ENCODE measurements at regions not wholly inside any gene's neighbourhood (a gene's known extent, or its start where the extent isn't known, plus 50 kb on each side); places are given as distances from the start of the nearest gene placed in this dataset.
A peak's percentile ranks its signal among the peaks of the same experiment; 100 is the strongest.
"Not testable (repeated sequence)": the region's sequence is repeated elsewhere in the genome, so short reads cannot be mapped to it uniquely, and the experiment has no call there.

GRCh38 chr9:31326883-31327282 lies 1057.6 kb upstream of the ACO1 start:
- not testable (repeated sequence) for DNase-seq

- no peak for DNase-seq
Measured at GRCh38 chr9:31334837-31335528, 1049.5 kb upstream of the ACO1 start.

- DNase-seq = no peak
Measured at GRCh38 chr9:31335529-31336234, 1048.8 kb upstream of the ACO1 start.

- no peak for DNase-seq
Measured at GRCh38 chr9:31336386-31336785, 1048.1 kb upstream of the ACO1 start.

GRCh38 chr9:31336841-31337240 lies 1047.6 kb upstream of the ACO1 start:
- peak in 1 of 2 experiments; percentile 32 for DNase-seq

- no peak for DNase-seq
Measured at GRCh38 chr9:31347082-31347617, 1037.3 kb upstream of the ACO1 start.

- DNase-seq = no peak
Measured at GRCh38 chr9:31355159-31355882, 1029.1 kb upstream of the ACO1 start.

GRCh38 chr9:31355965-31356364 lies 1028.5 kb upstream of the ACO1 start:
- peak in 1 of 2 experiments; percentile 28 for DNase-seq

- no peak for DNase-seq
Measured at GRCh38 chr9:31359071-31359470, 1025.4 kb upstream of the ACO1 start.

- DNase-seq = no peak
Measured at GRCh38 chr9:31364171-31364570, 1020.3 kb upstream of the ACO1 start.

GRCh38 chr9:31372799-31373587 lies 1011.5 kb upstream of the ACO1 start:
- no peak for DNase-seq

- no peak for DNase-seq
Measured at GRCh38 chr9:31377358-31377757, 1007.1 kb upstream of the ACO1 start.

GRCh38 chr9:31388660-31389059 lies 995.8 kb upstream of the ACO1 start:
- DNase-seq = no peak

GRCh38 chr9:31389075-31389474 lies 995.4 kb upstream of the ACO1 start:
- DNase-seq = no peak

- DNase-seq = no peak
Measured at GRCh38 chr9:31390403-31391025, 993.9 kb upstream of the ACO1 start.

- no peak for DNase-seq
Measured at GRCh38 chr9:31393240-31393639, 991.2 kb upstream of the ACO1 start.

GRCh38 chr9:31394015-31394473 lies 990.4 kb upstream of the ACO1 start:
- peak; percentile 89 to 98 for DNase-seq

GRCh38 chr9:31412081-31412480 lies 972.4 kb upstream of the ACO1 start:
- DNase-seq = no peak

- no peak for DNase-seq
Measured at GRCh38 chr9:31415164-31415563, 969.3 kb upstream of the ACO1 start.

- DNase-seq = no peak
Measured at GRCh38 chr9:31418419-31418818, 966.0 kb upstream of the ACO1 start.

GRCh38 chr9:31443630-31444457 lies 940.6 kb upstream of the ACO1 start:
- DNase-seq = not testable (repeated sequence)
